GM23338 (cell line): ENCODE measurements at regions not wholly inside any gene's neighbourhood (a gene's known extent, or its start where the extent isn't known, plus 50 kb on each side); places are given as distances from the start of the nearest gene placed in this dataset.

ENCODE experiments used
- ATAC-seq: fragments of 200-7000 bp; cut with Tn5 transposase; 3 replicates; pipeline ENCODE4 v1.9.1; 2020
- DNase-seq: peaks from one replicate; pipeline ENCODE4 v3.0.0-alpha.2; 2015; ENCODE audit warnings: low spot score
- H2AFZ ChIP-seq: fragments of 200-600 bp; sonication (generic); 2 replicates; pipeline ENCODE4 v1.8.0; 2016; ENCODE audit warnings: antibody characterized with exemption, mild to moderate bottlenecking, moderate library complexity
- H3F3A ChIP-seq: fragments of 200-600 bp; sonication (generic); replicated peaks from 2 replicates; pipeline ENCODE4 v1.8.0; 2017; ENCODE audit warnings: antibody characterized with exemption, mixed run types, low read depth
- H3K27ac ChIP-seq: fragments of 200-600 bp; sonication (generic); 2 replicates; pipeline ENCODE4 v1.6.1; 2016; ENCODE audit warnings: low read depth
- H3K27me3 ChIP-seq: fragments of 200-600 bp; sonication (generic); 2 replicates; pipeline ENCODE4 v1.8.0; 2016; ENCODE audit warnings: mild to moderate bottlenecking, mixed run types, moderate library complexity; ENCODE audit not compliant: insufficient read depth
- H3K36me3 ChIP-seq: fragments of 200-600 bp; sonication (generic); 2 replicates; pipeline ENCODE4 v1.8.0; 2016; ENCODE audit warnings: mild to moderate bottlenecking; ENCODE audit not compliant: insufficient read depth
- H3K4me1 ChIP-seq: fragments of 200-600 bp; sonication (generic); 2 replicates; pipeline ENCODE4 v1.8.0; 2016; ENCODE audit warnings: mild to moderate bottlenecking, moderate library complexity; ENCODE audit not compliant: insufficient read depth
- H3K4me2 ChIP-seq: fragments of 200-600 bp; sonication (generic); 2 replicates; pipeline ENCODE4 v1.7.1; 2017; ENCODE audit warnings: mixed run types
- H3K4me3 ChIP-seq: fragments of 200-600 bp; sonication (generic); 2 replicates; pipeline ENCODE4 v1.6.1; 2016; ENCODE audit warnings: mixed run types
- H3K79me2 ChIP-seq: fragments of 200-600 bp; sonication (generic); replicated peaks from 2 replicates; pipeline ENCODE4 v1.8.0; 2017; ENCODE audit warnings: mild to moderate bottlenecking; ENCODE audit not compliant: insufficient read depth
- H3K9me2 ChIP-seq: fragments of 200-600 bp; sonication (generic); 2 replicates; pipeline ENCODE4 v1.8.0; 2017; ENCODE audit not compliant: insufficient read depth
- H4K20me1 ChIP-seq: fragments of 200-600 bp; sonication (generic); replicated peaks from 2 replicates; pipeline ENCODE4 v1.8.0; 2017; ENCODE audit warnings: mild to moderate bottlenecking; ENCODE audit not compliant: insufficient read depth
- H3K27ac Mint-ChIP-seq: 2 replicates; pipeline ENCODE4 v1.8.0; 2020; ENCODE audit warnings: inconsistent platforms, mild to moderate bottlenecking, moderate library complexity, mixed read lengths
- H3K27me3 Mint-ChIP-seq: 3 replicates; pipeline ENCODE4 v1.8.0; 2022; ENCODE audit warnings: low read depth, mild to moderate bottlenecking, moderate library complexity, mixed read lengths, inconsistent platforms; ENCODE audit not compliant: insufficient read depth, poor library complexity
- H3K36me3 Mint-ChIP-seq: 3 replicates; pipeline ENCODE4 v1.8.0; 2021; ENCODE audit warnings: low read depth, mild to moderate bottlenecking, inconsistent platforms, moderate library complexity, mixed read lengths
- H3K4me1 Mint-ChIP-seq: 3 replicates; pipeline ENCODE4 v1.8.0; 2020; ENCODE audit warnings: mild to moderate bottlenecking, inconsistent platforms, mixed read lengths
- H3K4me3 Mint-ChIP-seq: 3 replicates; pipeline ENCODE4 v1.8.0; 2021; ENCODE audit warnings: moderate library complexity, mild to moderate bottlenecking, inconsistent platforms, mixed read lengths
- H3K9me3 Mint-ChIP-seq: 3 replicates; pipeline ENCODE4 v1.8.0; 2020; ENCODE audit warnings: moderate library complexity, mild to moderate bottlenecking, inconsistent platforms, mixed read lengths
- CREB1 ChIP-seq: fragments of 250-450 bp; sonication (Bioruptor Pico); IDR thresholded peaks from 2 replicates; pipeline ENCODE4 v1.5.0; 2020; ENCODE audit warnings: low read depth, mild to moderate bottlenecking, moderate library complexity
- EZH2 ChIP-seq: fragments of 200-600 bp; sonication (generic); IDR thresholded peaks from one replicate; pipeline ENCODE4 v1.8.0; 2017; ENCODE audit warnings: antibody characterized with exemption, mild to moderate bottlenecking, low read depth; ENCODE audit not compliant: unreplicated experiment
- EZH2phosphoT487 ChIP-seq: fragments of 200-600 bp; sonication (generic); IDR thresholded peaks from one replicate; pipeline ENCODE4 v1.8.1; 2018; ENCODE audit warnings: antibody characterized with exemption; ENCODE audit not compliant: unreplicated experiment
- JUNB ChIP-seq: IDR thresholded peaks from one replicate; pipeline ENCODE4 v1.6.1; 2016; ENCODE audit warnings: antibody characterized with exemption; ENCODE audit not compliant: unreplicated experiment
- POLR2AphosphoS5 ChIP-seq: IDR thresholded peaks from 2 replicates; pipeline ENCODE4 v1.6.1; 2016; ENCODE audit warnings: antibody characterized with exemption, low read depth
- REST ChIP-seq: IDR thresholded peaks from one replicate; pipeline ENCODE4 v1.6.1; 2018; ENCODE audit warnings: antibody characterized with exemption; ENCODE audit not compliant: unreplicated experiment
- ZNF114 ChIP-seq: fragments of 250-450 bp; sonication (Bioruptor Pico); IDR thresholded peaks from 2 replicates; pipeline ENCODE4 v1.5.0; 2020; ENCODE audit warnings: mild to moderate bottlenecking, moderate library complexity
- ZNF331 ChIP-seq: fragments of 250-450 bp; sonication (Bioruptor Pico); IDR thresholded peaks from 2 replicates; pipeline ENCODE4 v1.5.0; 2020; ENCODE audit warnings: low read depth, mild to moderate bottlenecking, moderate library complexity
- ZNF462 ChIP-seq: fragments of 250-450 bp; sonication (Bioruptor Pico); IDR thresholded peaks from 2 replicates; pipeline ENCODE4 v1.5.0; 2020; ENCODE audit warnings: mild to moderate bottlenecking, moderate library complexity

GRCh38 chr14:26738571-26738970 lies 140.7 kb upstream of the NOVA1 start:
- H3K4me3 Mint-ChIP-seq = no peak overlapping the region
- TF ChIP-seq ZNF114 (CRISPR knock-in tag) (no peak), REST (no peak), POLR2AphosphoS5 (no peak), ZNF331 (no peak), JUNB (no peak), EZH2phosphoT487 (no peak), EZH2 (no peak)
- H3K27ac Mint-ChIP-seq = no peak overlapping the region
- Histone ChIP-seq H3K4me2 (no peak overlapping the region), H3K9me2 (no peaks in the 10 kb centered on the region), H2AFZ (no peak overlapping the region), H3F3A (no peaks in the 10 kb centered on the region), H3K4me1 (no peaks in the 10 kb centered on the region), H3K36me3 (no peaks in the 10 kb centered on the region), H3K27ac (no peak overlapping the region), H3K79me2 (no peaks in the 10 kb centered on the region), H3K4me3 (no peak overlapping the region), H3K27me3 (no peaks in the 10 kb centered on the region), H4K20me1 (no peaks in the 10 kb centered on the region)
- ATAC-seq (no peak), DNase-seq (no peak)
- H3K36me3 Mint-ChIP-seq = no peaks in the 10 kb centered on the region
- H3K27me3 Mint-ChIP-seq = no peaks in the 10 kb centered on the region
- peaks cover 3% of the 10 kb centered on the region; the same call in 1 of the 3 replicates for H3K9me3 Mint-ChIP-seq
- H3K4me1 Mint-ChIP-seq = no peaks in the 10 kb centered on the region

GRCh38 chr14:26741711-26742212 lies 143.9 kb upstream of the NOVA1 start:
- H3K9me2 ChIP-seq = no peaks in the 10 kb centered on the region
- H3K27me3 Mint-ChIP-seq = no peaks in the 10 kb centered on the region
- peak overlapping the region; percentile 18; the same call in 1 of the 2 replicates for H2AFZ ChIP-seq
- H3K4me3 ChIP-seq = no peak overlapping the region
- H3K4me3 Mint-ChIP-seq = no peak overlapping the region
- no peaks in the 10 kb centered on the region for H3K4me1 ChIP-seq
- DNase-seq = no peak
- no peak overlapping the region for H3K27ac ChIP-seq
- H3K36me3 Mint-ChIP-seq = no peaks in the 10 kb centered on the region
- H3K27ac Mint-ChIP-seq = no peak overlapping the region
- H3K27me3 ChIP-seq = no peaks in the 10 kb centered on the region
- no peaks in the 10 kb centered on the region for H4K20me1 ChIP-seq
- no peak overlapping the region for H3K4me2 ChIP-seq
- H3K79me2 ChIP-seq = no peaks in the 10 kb centered on the region
- H3K36me3 ChIP-seq = no peaks in the 10 kb centered on the region
- no peaks in the 10 kb centered on the region for H3F3A ChIP-seq
- no peaks in the 10 kb centered on the region for H3K9me3 Mint-ChIP-seq
- ATAC-seq = no peak
- no peaks in the 10 kb centered on the region for H3K4me1 Mint-ChIP-seq
- TF ChIP-seq CREB1 (CRISPR knock-in tag) = no peak
- TF ChIP-seq REST = no peak
- TF ChIP-seq ZNF462 (CRISPR knock-in tag) = no peak
